ENCODE measurements at regions not wholly inside any gene's neighbourhood (a gene's known extent, or its start where the extent isn't known, plus 50 kb on each side); places are given as distances from the start of the nearest gene placed in this dataset.

- CTCF ChIA-PET (ENCODE audit: low intra/inter-chr PET ratio), result no interaction called here
- POLR2A ChIA-PET, result no interaction called here
- 0% methylated on average over 1 of the region's 1 CpG for WGBS (ENCODE audit: insufficient coverage, low coverage, missing lambda C conversion rate)
- Histone ChIP-seq H3K9ac (ENCODE audit: insufficient read depth in 1 of 2, low read depth in 2 of 2, low read length in 2 of 2) (no peak overlapping the region), H2AFZ (ENCODE audit: low read depth, low read length) (no peak overlapping the region), H3K79me2 (ENCODE audit: control insufficient read depth, insufficient read depth, low read length) (no peaks in the 10 kb centered on the region), H3K9me3 (replicated peaks; ENCODE audit: control insufficient read depth, insufficient read depth, low read depth, low read length) (no peaks in the 10 kb centered on the region), H3K4me2 (ENCODE audit: insufficient read depth, low read length) (no peak overlapping the region), H3K36me3 (ENCODE audit: control insufficient read depth, insufficient read depth, low read length) (no peaks in the 10 kb centered on the region), H3K4me1 (replicated peaks in 1 of 2; ENCODE audit: control insufficient read depth in 2 of 2, insufficient read depth in 2 of 2, low read length in 2 of 2) (no peaks in the 10 kb centered on the region), H4K20me1 (replicated peaks; ENCODE audit: control insufficient read depth, insufficient read depth, low read length) (no peaks in the 10 kb centered on the region), H3K27me3 (ENCODE audit: control insufficient read depth in 2 of 2, insufficient read depth in 2 of 2, low read length in 2 of 2) (0 out of 5 replicates have a peak, but pooled peaks cover 0 to 5% of the 10 kb centered on the region in 2 experiments), H3K4me3 (no peak overlapping the region), H3K27ac (ENCODE audit: extremely low read depth, low read depth, low read length) (no peak overlapping the region), H3K9me1 (ENCODE audit: control insufficient read depth, insufficient read depth, low read length) (no peaks in the 10 kb centered on the region)
- no peak for ATAC-seq
- no peak for DNase-seq (ENCODE audit: extremely low read depth in 1 of 4, low spot score in 3 of 4)
- BruUV-seq (replicated peaks), result no TSS peak
- no peak for FAIRE-seq
- intact Hi-C loops (cut with micrococcal nuclease), result no loop called here
- in situ Hi-C loops (cut with MboI), result no loop called here
- TF ChIP-seq ETV6 (IDR thresholded peaks at IDR 0.05; ENCODE audit: borderline replicate concordance in 1 of 2, low read depth in 2 of 2, low read length in 1 of 2), result no peak
- no peak for TF ChIP-seq ETV6 (CRISPR knock-in tag; IDR thresholded peaks at IDR 0.05; ENCODE audit: borderline replicate concordance)
- TF ChIP-seq TEAD1 (CRISPR knock-in tag; IDR thresholded peaks at IDR 0.05), result no peak
- no peak for TF ChIP-seq BRF1 (IDR thresholded peaks at IDR 0.05; ENCODE audit: borderline replicate concordance, extremely low read depth, insufficient read length)
- no peak for TF ChIP-seq CHD7 (IDR thresholded peaks at IDR 0.05; ENCODE audit: low read depth, low read length)
- no peak for TF ChIP-seq ZNF324 (CRISPR knock-in tag; IDR thresholded peaks at IDR 0.05)
- no peak for TF ChIP-seq ZNF583 (CRISPR knock-in tag; IDR thresholded peaks at IDR 0.05)
- TF ChIP-seq POLR2H (tag; IDR thresholded peaks at IDR 0.05; ENCODE audit: low read depth), result no peak
- TF ChIP-seq BACH1 (tag; IDR thresholded peaks at IDR 0.05), result no peak
- TF ChIP-seq ZFP30 (CRISPR knock-in tag; IDR thresholded peaks at IDR 0.05; ENCODE audit: borderline replicate concordance), result no peak
Measured at GRCh38 chr18:56299740-56300139, 338.7 kb downstream of the TXNL1 start.
